AG09319 (cell line): ENCODE measurements at regions not wholly inside any gene's neighbourhood (a gene's known extent, or its start where the extent isn't known, plus 50 kb on each side); places are given as distances from the start of the nearest gene placed in this dataset.

Source experiments
- DNase-seq: peaks from one replicate; pipeline ENCODE4 v3.0.0-alpha.2; 2010; ENCODE audit warnings: low read depth; ENCODE audit errors: extremely low read depth
- CTCF ChIP-seq: IDR thresholded peaks from 2 replicates; pipeline ENCODE4 v1.5.1; 2011; ENCODE audit warnings: low read depth, mild to moderate bottlenecking, inconsistent platforms, low read length, moderate library complexity

GRCh38 chr4:23242962-23243361, 550.2 kb downstream of the GBA3 start:
- TF ChIP-seq CTCF: no peak
- no peak for DNase-seq

GRCh38 chr4:23241408-23241807, 548.7 kb downstream of the GBA3 start:
- no peak for DNase-seq
- TF ChIP-seq CTCF: no peak

GRCh38 chr4:23238848-23239247, 546.1 kb downstream of the GBA3 start:
- TF ChIP-seq CTCF: no peak

DNA sequence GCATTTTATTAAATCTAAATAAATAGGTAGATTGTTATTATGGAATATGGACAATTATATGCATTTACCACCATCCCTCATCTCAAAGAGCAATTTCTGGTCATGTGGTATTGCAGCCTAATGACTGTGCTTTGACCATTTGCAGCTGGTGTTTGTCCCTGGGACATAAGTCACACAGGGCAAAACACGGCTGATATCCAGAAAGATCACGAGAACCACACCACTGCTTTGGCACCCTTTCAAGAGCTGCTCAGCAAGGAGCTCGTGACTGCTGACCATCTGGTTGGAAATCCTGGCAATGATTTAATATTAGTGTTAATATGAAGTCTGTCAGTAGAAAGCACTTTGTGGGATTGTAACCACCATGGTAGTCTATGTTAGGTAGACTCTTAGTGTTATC, 545.0 kb downstream of the GBA3 start:
- DNase-seq: no peak
- TF ChIP-seq CTCF: no peak

More at GRCh38 chr4:23238848-23239247, 546.1 kb downstream of the GBA3 start:
- DNase-seq: no peak

GRCh38 chr4:23235628-23236390, 543.1 kb downstream of the GBA3 start:
- TF ChIP-seq CTCF: no peak
- no peak for DNase-seq

- no peak for DNase-seq
- TF ChIP-seq CTCF: no peak
Measured at GRCh38 chr4:23234716-23235115, 542.0 kb downstream of the GBA3 start.

DNA sequence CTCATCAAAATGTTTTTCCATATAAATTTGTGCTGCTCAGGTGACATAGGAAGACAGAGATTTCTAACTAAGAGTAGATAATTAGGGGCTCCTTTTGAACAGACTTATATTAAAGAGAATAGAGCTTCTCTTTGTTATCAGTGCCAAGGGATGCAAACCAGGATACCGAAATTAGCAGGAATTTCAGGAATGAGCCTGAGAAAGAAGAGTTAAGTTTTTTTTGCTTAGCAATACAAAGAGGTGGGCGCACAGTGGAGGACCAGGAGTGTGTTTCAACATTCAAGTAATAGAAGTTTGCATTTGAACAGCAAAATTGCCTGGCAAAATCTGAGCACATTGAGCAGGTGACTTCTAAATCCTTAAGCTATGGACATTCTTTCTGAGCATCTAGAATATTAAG, 541.3 kb downstream of the GBA3 start:
- no peak for DNase-seq
- TF ChIP-seq CTCF: no peak
